OCI-LY7 (cell line): ENCODE measurements at regions not wholly inside any gene's neighbourhood (a gene's known extent, or its start where the extent isn't known, plus 50 kb on each side); places are given as distances from the start of the nearest gene placed in this dataset.

ENCODE experiments used
- BruUV-seq: library from RNA; stranded (reverse); fragments of 400-500 nt; replicated peaks from 2 replicates; lab custom pipeline; 2021; lab: Mats Ljungman, UMichigan
- CTCF ChIA-PET: fragments of 300-600 bp; sonication (Branson Sonifier 250); formaldehyde crosslinking; loops from one replicate; lab custom pipeline; 2022; ENCODE audit warnings: antibody characterized with exemption; ENCODE audit not compliant: unreplicated experiment; lab: Charles Lee
- POLR2A ChIA-PET: fragments of 300-600 bp; sonication (Branson Sonifier 250); formaldehyde crosslinking; loops from one replicate; lab custom pipeline; 2022; ENCODE audit warnings: antibody characterized with exemption; lab: Charles Lee
- DNase-seq: peaks from one replicate; pipeline ENCODE4 v3.0.0-alpha.2; 2015; ENCODE audit warnings: low spot score
- H2AFZ ChIP-seq: fragments of 200-600 bp; sonication (generic), shearing (Covaris generic); 2 replicates; pipeline ENCODE4 v1.6.1; 2014; ENCODE audit warnings: mild to moderate bottlenecking, antibody characterized with exemption, low read length, moderate library complexity
- H3K27ac ChIP-seq: fragments of 200-600 bp; sonication (generic); 2 replicates; pipeline ENCODE4 v1.5.1; 2014; ENCODE audit warnings: mixed run types, low read depth, mild to moderate bottlenecking, moderate library complexity, low read length, inconsistent platforms; ENCODE audit not compliant: poor library complexity, severe bottlenecking
- H3K36me3 ChIP-seq: fragments of 200-600 bp; sonication (generic); 2 replicates; pipeline ENCODE4 v1.6.1; 2014; ENCODE audit warnings: mild to moderate bottlenecking, antibody characterized with exemption, low read length, moderate library complexity, mixed read lengths; ENCODE audit not compliant: insufficient read depth
- H3K4me1 ChIP-seq: fragments of 200-600 bp; sonication (generic); 2 replicates; pipeline ENCODE4 v1.5.1; 2014; ENCODE audit warnings: mild to moderate bottlenecking, low read length; ENCODE audit not compliant: insufficient read depth, poor library complexity, severe bottlenecking
- H3K4me2 ChIP-seq: fragments of 200-600 bp; sonication (generic); 2 replicates; pipeline ENCODE4 v1.6.1; 2014; ENCODE audit warnings: mild to moderate bottlenecking, low read length
- H3K4me3 ChIP-seq: fragments of 200-600 bp; sonication (generic); 2 replicates; pipeline ENCODE4 v1.5.1; 2014; ENCODE audit warnings: mild to moderate bottlenecking, low read depth, low read length; ENCODE audit not compliant: poor library complexity, severe bottlenecking
- H3K79me2 ChIP-seq: fragments of 200-600 bp; sonication (generic); 2 replicates; pipeline ENCODE4 v1.6.1; 2016; ENCODE audit warnings: low read depth, mild to moderate bottlenecking, low read length, moderate library complexity, mixed read lengths; ENCODE audit not compliant: insufficient read depth
- H3K9me2 ChIP-seq: fragments of 200-600 bp; sonication (generic); 2 replicates; pipeline ENCODE4 v1.6.1; 2016; ENCODE audit warnings: mild to moderate bottlenecking, low read length, mixed read lengths; ENCODE audit not compliant: insufficient read depth
- H3K9me3 ChIP-seq: fragments of 200-600 bp; sonication (generic); 2 replicates; pipeline ENCODE4 v1.6.1; 2014; ENCODE audit warnings: mild to moderate bottlenecking, mixed run types, low read length, mixed read lengths
- H4K20me1 ChIP-seq: fragments of 200-600 bp; sonication (generic); 2 replicates; pipeline ENCODE4 v1.6.1; 2014; ENCODE audit warnings: mild to moderate bottlenecking, antibody characterized with exemption, low read length, moderate library complexity, mixed read lengths; ENCODE audit not compliant: insufficient read depth
- CTCF ChIP-seq: fragments of 200-600 bp; sonication (generic); conservative IDR thresholded peaks from 2 replicates; pipeline ENCODE4 v1.5.1; 2014; ENCODE audit warnings: mild to moderate bottlenecking, antibody characterized with exemption, low read length, moderate library complexity, mixed read lengths
- EZH2phosphoT487 ChIP-seq: fragments of 200-600 bp; sonication (generic); IDR thresholded peaks from 2 replicates; pipeline ENCODE4 v1.6.1; 2018; ENCODE audit warnings: low read depth, borderline replicate concordance, mild to moderate bottlenecking, mixed run types, antibody characterized with exemption, low read length, moderate library complexity, mixed read lengths
- intact Hi-C: fragments of 100-400 bp; cut with micrococcal nuclease; formaldehyde crosslinking; loops from one replicate; pipeline ENCODE4 v1.10.0; 2022; ENCODE audit not compliant: unreplicated experiment

GRCh38 chr2:138137949-138138348 is 173.7 kb downstream of the HNMT start:
- no peaks in the 10 kb centered on the region for H3K79me2 ChIP-seq
- ChIA-PET POLR2A (no interaction called here), CTCF (no interaction called here)
- H3K4me1 ChIP-seq, result no peaks in the 10 kb centered on the region
- H3K4me2 ChIP-seq, result no peak overlapping the region
- BruUV-seq, result no TSS peak
- H2AFZ ChIP-seq, result no peak overlapping the region
- TF ChIP-seq CTCF (no peak), EZH2phosphoT487 (no peak)
- intact Hi-C loops, result no loop called here
- no peaks in the 10 kb centered on the region for H3K9me2 ChIP-seq
- H3K27ac ChIP-seq, result no peak overlapping the region
- no peaks in the 10 kb centered on the region for H4K20me1 ChIP-seq
- no peak for DNase-seq
- H3K4me3 ChIP-seq, result no peak overlapping the region
- no peaks in the 10 kb centered on the region for H3K9me3 ChIP-seq
- no peaks in the 10 kb centered on the region for H3K36me3 ChIP-seq

- H3K4me2 ChIP-seq, result no peak overlapping the region
- no peak overlapping the region for H3K27ac ChIP-seq
- H3K79me2 ChIP-seq, result no peaks in the 10 kb centered on the region
- no peaks in the 10 kb centered on the region for H3K9me2 ChIP-seq
- no TSS peak for BruUV-seq
- H3K36me3 ChIP-seq, result no peaks in the 10 kb centered on the region
- H4K20me1 ChIP-seq, result no peaks in the 10 kb centered on the region
- no peaks in the 10 kb centered on the region for H3K4me1 ChIP-seq
- ChIA-PET POLR2A (no interaction called here), CTCF (no interaction called here)
- no peak overlapping the region for H2AFZ ChIP-seq
- intact Hi-C loops, result no loop called here
- DNase-seq, result no peak
- no peak overlapping the region for H3K4me3 ChIP-seq
- TF ChIP-seq EZH2phosphoT487, result no peak
- TF ChIP-seq CTCF, result no peak
- no peaks in the 10 kb centered on the region for H3K9me3 ChIP-seq
These were observed 183.5 kb downstream of the HNMT start for GRCh38 chr2:138147796-138148195.

GRCh38 chr2:138155304-138155703 is 191.0 kb downstream of the HNMT start:
- CTCF ChIA-PET, result no interaction called here
- H3K9me2 ChIP-seq, result no peaks in the 10 kb centered on the region
- H3K9me3 ChIP-seq, result no peaks in the 10 kb centered on the region
- H3K4me2 ChIP-seq, result no peak overlapping the region
- H3K79me2 ChIP-seq, result no peaks in the 10 kb centered on the region
- no peaks in the 10 kb centered on the region for H3K36me3 ChIP-seq
- H3K4me1 ChIP-seq, result no peaks in the 10 kb centered on the region
- no peak overlapping the region for H3K4me3 ChIP-seq
- DNase-seq, result no peak
- no peak for TF ChIP-seq CTCF
- no peak for TF ChIP-seq EZH2phosphoT487
- no TSS peak for BruUV-seq
- POLR2A ChIA-PET, result no interaction called here
- intact Hi-C loops, result no loop called here
- H3K27ac ChIP-seq, result no peak overlapping the region
- no peak overlapping the region for H2AFZ ChIP-seq
- H4K20me1 ChIP-seq, result no peaks in the 10 kb centered on the region
